ENCODE measurements at regions not wholly inside any gene's neighbourhood (a gene's known extent, or its start where the extent isn't known, plus 50 kb on each side); places are given as distances from the start of the nearest gene placed in this dataset.

DNA sequence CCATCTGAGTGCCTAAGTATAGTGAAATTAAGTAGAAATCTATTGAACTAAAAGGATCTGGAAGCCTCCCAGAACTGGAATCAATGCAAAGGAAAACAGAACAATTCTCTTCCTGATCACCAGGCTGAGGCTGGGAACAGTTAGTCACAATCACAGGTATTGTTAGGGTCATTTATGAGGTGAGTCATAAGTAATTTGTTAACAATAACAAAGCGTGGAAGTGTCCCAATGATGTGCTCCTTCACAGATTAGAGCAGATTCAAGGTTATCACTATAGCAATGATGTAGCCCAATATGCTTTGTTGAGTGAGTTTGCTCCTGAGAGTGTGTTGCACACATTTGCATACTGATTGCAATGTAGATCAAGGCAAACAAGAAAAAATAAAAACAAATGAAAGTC is 228.1 kb downstream of the ZNF674 start:
- H2BK5ac ChIP-seq (ENCODE audit: insufficient read length, low read length), result no peak overlapping the region
- no peak overlapping the region for H3K4me2 ChIP-seq (ENCODE audit: insufficient read depth, insufficient read length, low read length)
- H3K79me2 ChIP-seq (ENCODE audit: insufficient read depth, low read length), result no peaks in the 10 kb centered on the region
- no peak overlapping the region for H4K8ac ChIP-seq (replicated peaks; ENCODE audit: insufficient read length, low read depth, low read length)
- Mint-ChIP-seq H3K36me3 (ENCODE audit: insufficient read depth in 1 of 3, low read depth in 3 of 3) (peaks cover 0 to 1% (median 0%) of the 10 kb centered on the region in 3 experiments; a peak in 2 of 7 replicates), H3K27me3 (ENCODE audit: low read depth) (no peaks in the 10 kb centered on the region), H3K9me3 (peaks cover 47 to 67% of the 10 kb centered on the region in 2 experiments), H3K4me1 (peaks cover 12 to 17% of the 10 kb centered on the region in 2 experiments), H3K4me3 (no peak overlapping the region), H3K27ac (no peak overlapping the region)
- no peak overlapping the region for H4K5ac ChIP-seq (ENCODE audit: insufficient read length, low read depth, low read length)
- no peak overlapping the region for H2BK12ac ChIP-seq (ENCODE audit: insufficient read length, low read depth, low read length)
- H3K23ac ChIP-seq (ENCODE audit: insufficient read length, low read depth, low read length), result no peak overlapping the region
- no peak overlapping the region for H2BK20ac ChIP-seq (ENCODE audit: low read depth, low read length, poor library complexity, severe bottlenecking)
- no peak overlapping the region for H3K4ac ChIP-seq (ENCODE audit: low read depth, low read length)
- DNase-seq, result no peak
- TF ChIP-seq, protein P1, sequence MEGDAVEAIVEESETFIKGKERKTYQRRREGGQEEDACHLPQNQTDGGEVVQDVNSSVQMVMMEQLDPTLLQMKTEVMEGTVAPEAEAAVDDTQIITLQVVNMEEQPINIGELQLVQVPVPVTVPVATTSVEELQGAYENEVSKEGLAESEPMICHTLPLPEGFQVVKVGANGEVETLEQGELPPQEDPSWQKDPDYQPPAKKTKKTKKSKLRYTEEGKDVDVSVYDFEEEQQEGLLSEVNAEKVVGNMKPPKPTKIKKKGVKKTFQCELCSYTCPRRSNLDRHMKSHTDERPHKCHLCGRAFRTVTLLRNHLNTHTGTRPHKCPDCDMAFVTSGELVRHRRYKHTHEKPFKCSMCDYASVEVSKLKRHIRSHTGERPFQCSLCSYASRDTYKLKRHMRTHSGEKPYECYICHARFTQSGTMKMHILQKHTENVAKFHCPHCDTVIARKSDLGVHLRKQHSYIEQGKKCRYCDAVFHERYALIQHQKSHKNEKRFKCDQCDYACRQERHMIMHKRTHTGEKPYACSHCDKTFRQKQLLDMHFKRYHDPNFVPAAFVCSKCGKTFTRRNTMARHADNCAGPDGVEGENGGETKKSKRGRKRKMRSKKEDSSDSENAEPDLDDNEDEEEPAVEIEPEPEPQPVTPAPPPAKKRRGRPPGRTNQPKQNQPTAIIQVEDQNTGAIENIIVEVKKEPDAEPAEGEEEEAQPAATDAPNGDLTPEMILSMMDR (conservative IDR thresholded peaks at IDR 0.05), result no peak
- no peak overlapping the region for H4K91ac ChIP-seq (ENCODE audit: insufficient read length, low read depth, low read length)
- H3K23me2 ChIP-seq (ENCODE audit: insufficient read length, low read depth, low read length, poor library complexity, severe bottlenecking), result no peaks in the 10 kb centered on the region
- no peak overlapping the region for H2AK5ac ChIP-seq (ENCODE audit: insufficient read length, low read length)
- no peak overlapping the region for H3K9ac ChIP-seq (ENCODE audit: extremely low read depth, insufficient read length, low read length)
- no peak overlapping the region for H3K18ac ChIP-seq (ENCODE audit: insufficient read length, low read depth, low read length)
- H3K27ac ChIP-seq (ENCODE audit: insufficient read length, low read depth, low read length), result no peak overlapping the region
- WGBS (ENCODE audit: extremely low coverage, insufficient read length, low lambda C conversion rate), result no CpG with 5 or more reads among the region's 1 CpG
- H3K4me1 ChIP-seq (ENCODE audit: insufficient read depth, low read length), result peaks cover 8% of the 10 kb centered on the region; the same call in 1 of the 2 replicates
- H3K79me1 ChIP-seq (ENCODE audit: insufficient read depth, low read depth, low read length, poor library complexity, severe bottlenecking), result no peaks in the 10 kb centered on the region
- no peak overlapping the region for H3T11ph ChIP-seq (ENCODE audit: low read length)
- no peaks in the 10 kb centered on the region for H4K20me1 ChIP-seq (ENCODE audit: control insufficient read depth, insufficient read depth, insufficient read length)
- H2BK15ac ChIP-seq (ENCODE audit: low read depth, low read length), result no peak overlapping the region
- no peak overlapping the region for H2AFZ ChIP-seq (ENCODE audit: low read length)
- H3K14ac ChIP-seq (ENCODE audit: insufficient read depth, low read length), result no peak overlapping the region
- no peak overlapping the region for H3K56ac ChIP-seq (ENCODE audit: insufficient read length, low read depth, low read length)
- H3K9me3 ChIP-seq (ENCODE audit: control insufficient read depth, low read depth, low read length), result no peaks in the 10 kb centered on the region
- H2BK120ac ChIP-seq (ENCODE audit: low read depth, low read length, poor library complexity, severe bottlenecking), result no peak overlapping the region
- no peaks in the 10 kb centered on the region for H3K27me3 ChIP-seq (ENCODE audit: insufficient read depth, low read length)
